GM04503 (cell line): ENCODE measurements at regions not wholly inside any gene's neighbourhood (a gene's known extent, or its start where the extent isn't known, plus 50 kb on each side); places are given as distances from the start of the nearest gene placed in this dataset.
"Not testable (repeated sequence)": the region's sequence is repeated elsewhere in the genome, so short reads cannot be mapped to it uniquely, and the experiment has no call there.

Experiments
- DNase-seq: peaks from one replicate; pipeline ENCODE4 v3.0.0-alpha.2; 2012; ENCODE audit warnings: low read depth

GRCh38 chr4:160701671-160702070, 1462.1 kb downstream of the FSTL5 start:
- DNase-seq = no peak

- no peak for DNase-seq
Observed at GRCh38 chr4:160709026-160709425, 1454.8 kb downstream of the FSTL5 start.

GRCh38 chr4:160709546-160709945, 1454.3 kb downstream of the FSTL5 start:
- DNase-seq = no peak

GRCh38 chr4:160716551-160716950, 1447.2 kb downstream of the FSTL5 start:
- no peak for DNase-seq

- no peak for DNase-seq
Observed at GRCh38 chr4:160717848-160718247, 1446.0 kb downstream of the FSTL5 start.

- DNase-seq = no peak
Observed at GRCh38 chr4:160724063-160724462, 1439.7 kb downstream of the FSTL5 start.

- DNase-seq = no peak
Observed at GRCh38 chr4:160745126-160745525, 1418.7 kb downstream of the FSTL5 start.

GRCh38 chr4:160746585-160746984, 1417.2 kb downstream of the FSTL5 start:
- not testable (repeated sequence) for DNase-seq

GRCh38 chr4:160772668-160773067, 1391.1 kb downstream of the FSTL5 start:
- DNase-seq = no peak

- no peak for DNase-seq
Observed at GRCh38 chr4:160795216-160795615, 1368.6 kb downstream of the FSTL5 start.

- no peak for DNase-seq
Observed at GRCh38 chr4:160808174-160808573, 1355.6 kb downstream of the FSTL5 start.

GRCh38 chr4:160809576-160809975, 1354.2 kb downstream of the FSTL5 start:
- DNase-seq = no peak

- DNase-seq = no peak
Observed at GRCh38 chr4:160810424-160810823, 1353.4 kb downstream of the FSTL5 start.

- no peak for DNase-seq
Observed at GRCh38 chr4:160810941-160811340, 1352.9 kb downstream of the FSTL5 start.

- no peak for DNase-seq
Observed at GRCh38 chr4:160811956-160812355, 1351.8 kb downstream of the FSTL5 start.

- DNase-seq = no peak
Observed at GRCh38 chr4:160814726-160815125, 1349.1 kb downstream of the FSTL5 start.

GRCh38 chr4:160818571-160818970, 1345.2 kb downstream of the FSTL5 start:
- DNase-seq = no peak

GRCh38 chr4:160819791-160820190, 1344.0 kb downstream of the FSTL5 start:
- no peak for DNase-seq

GRCh38 chr4:160824481-160824880, 1339.3 kb downstream of the FSTL5 start:
- no peak for DNase-seq

GRCh38 chr4:160825644-160826338, 1338.0 kb downstream of the FSTL5 start:
- DNase-seq = no peak

GRCh38 chr4:160826339-160826679, 1337.5 kb downstream of the FSTL5 start:
- DNase-seq = no peak

GRCh38 chr4:160831165-160831922, 1332.5 kb downstream of the FSTL5 start:
- no peak for DNase-seq

- no peak for DNase-seq
Observed at GRCh38 chr4:160835789-160836188, 1328.0 kb downstream of the FSTL5 start.

- DNase-seq = no peak
Observed at GRCh38 chr4:160836431-160836830, 1327.4 kb downstream of the FSTL5 start.
